ENCODE measurements at regions not wholly inside any gene's neighbourhood (a gene's known extent, or its start where the extent isn't known, plus 50 kb on each side); places are given as distances from the start of the nearest gene placed in this dataset.
A peak's percentile ranks its signal among the peaks of the same experiment; 100 is the strongest.

GRCh38 chr12:65602253-65602609 lies 222.1 kb upstream of the HMGA2 start:
- ChIA-PET POLR2A (ENCODE audit: low non-redundant PET) (no interaction called here), CTCF (interaction anchor here (0.5 to 1.3 kb wide), 10 partner anchors 28 to 514 kb away, joined by 3 to 7 read pairs (median 3); no protein-coding TSS in a partner anchor)
- H3K9me3 ChIP-seq (ENCODE audit: low read depth, low read length, poor library complexity, severe bottlenecking): no peaks in the 10 kb centered on the region
- no peaks in the 10 kb centered on the region for H3K36me3 ChIP-seq (ENCODE audit: insufficient read depth, low read length, poor library complexity, severe bottlenecking)
- intact Hi-C loops (cut with micrococcal nuclease; ENCODE audit: unreplicated experiment): loop anchor here (2.0 to 5.0 kb wide), 4 partner anchors 85 to 505 kb away; no protein-coding TSS in a partner anchor
- no peak overlapping the region for H3K27ac ChIP-seq (ENCODE audit: low read depth, low read length, poor library complexity, severe bottlenecking)
- peaks cover 35% of the 10 kb centered on the region for H3K4me1 ChIP-seq (ENCODE audit: insufficient read depth, low read length, poor library complexity, severe bottlenecking)
- no TSS peak for BruUV-seq (replicated peaks)
- H3K27me3 ChIP-seq (replicated peaks; ENCODE audit: insufficient read depth, low read depth, low read length, poor library complexity): no peaks in the 10 kb centered on the region
- no peak for TF ChIP-seq CTCF (conservative IDR thresholded peaks at IDR 0.05; ENCODE audit: low read depth, low read length)
- no peak for TF ChIP-seq EZH2 (IDR thresholded peaks at IDR 0.05; ENCODE audit: borderline replicate concordance, low read depth, low read length, poor library complexity, severe bottlenecking)
- H3K4me3 ChIP-seq (ENCODE audit: low read depth, low read length, poor library complexity, severe bottlenecking): no peak overlapping the region
- DNase-seq (ENCODE audit: low spot score): no peak

GRCh38 chr12:65602610-65603295 lies 221.5 kb upstream of the HMGA2 start:
- H3K36me3 ChIP-seq (ENCODE audit: insufficient read depth, low read length, poor library complexity, severe bottlenecking): no peaks in the 10 kb centered on the region
- peak overlapping the region; percentile 36 for H3K4me3 ChIP-seq (ENCODE audit: low read depth, low read length, poor library complexity, severe bottlenecking)
- ChIA-PET CTCF (interaction anchor here (0.5 to 1.3 kb wide), 14 partner anchors 28 to 514 kb away, joined by 3 to 7 read pairs (median 3); no protein-coding TSS in a partner anchor), POLR2A (ENCODE audit: low non-redundant PET) (no interaction called here)
- no peak overlapping the region for H3K27ac ChIP-seq (ENCODE audit: low read depth, low read length, poor library complexity, severe bottlenecking)
- intact Hi-C loops (cut with micrococcal nuclease; ENCODE audit: unreplicated experiment): loop anchor here (2.0 to 5.0 kb wide), 4 partner anchors 85 to 505 kb away; no protein-coding TSS in a partner anchor
- H3K9me3 ChIP-seq (ENCODE audit: low read depth, low read length, poor library complexity, severe bottlenecking): peaks cover under 1% of the 10 kb centered on the region
- no peaks in the 10 kb centered on the region for H3K27me3 ChIP-seq (replicated peaks; ENCODE audit: insufficient read depth, low read depth, low read length, poor library complexity)
- peak; percentile 92 for DNase-seq (ENCODE audit: low spot score)
- peaks cover 31% of the 10 kb centered on the region for H3K4me1 ChIP-seq (ENCODE audit: insufficient read depth, low read length, poor library complexity, severe bottlenecking)
- TSS peak; percentile 82 for BruUV-seq (replicated peaks)
- TF ChIP-seq EZH2 (IDR thresholded peaks at IDR 0.05; ENCODE audit: borderline replicate concordance, low read depth, low read length, poor library complexity, severe bottlenecking) (no peak), CTCF (conservative IDR thresholded peaks at IDR 0.05; ENCODE audit: low read depth, low read length) (peak; percentile 90)

DNA sequence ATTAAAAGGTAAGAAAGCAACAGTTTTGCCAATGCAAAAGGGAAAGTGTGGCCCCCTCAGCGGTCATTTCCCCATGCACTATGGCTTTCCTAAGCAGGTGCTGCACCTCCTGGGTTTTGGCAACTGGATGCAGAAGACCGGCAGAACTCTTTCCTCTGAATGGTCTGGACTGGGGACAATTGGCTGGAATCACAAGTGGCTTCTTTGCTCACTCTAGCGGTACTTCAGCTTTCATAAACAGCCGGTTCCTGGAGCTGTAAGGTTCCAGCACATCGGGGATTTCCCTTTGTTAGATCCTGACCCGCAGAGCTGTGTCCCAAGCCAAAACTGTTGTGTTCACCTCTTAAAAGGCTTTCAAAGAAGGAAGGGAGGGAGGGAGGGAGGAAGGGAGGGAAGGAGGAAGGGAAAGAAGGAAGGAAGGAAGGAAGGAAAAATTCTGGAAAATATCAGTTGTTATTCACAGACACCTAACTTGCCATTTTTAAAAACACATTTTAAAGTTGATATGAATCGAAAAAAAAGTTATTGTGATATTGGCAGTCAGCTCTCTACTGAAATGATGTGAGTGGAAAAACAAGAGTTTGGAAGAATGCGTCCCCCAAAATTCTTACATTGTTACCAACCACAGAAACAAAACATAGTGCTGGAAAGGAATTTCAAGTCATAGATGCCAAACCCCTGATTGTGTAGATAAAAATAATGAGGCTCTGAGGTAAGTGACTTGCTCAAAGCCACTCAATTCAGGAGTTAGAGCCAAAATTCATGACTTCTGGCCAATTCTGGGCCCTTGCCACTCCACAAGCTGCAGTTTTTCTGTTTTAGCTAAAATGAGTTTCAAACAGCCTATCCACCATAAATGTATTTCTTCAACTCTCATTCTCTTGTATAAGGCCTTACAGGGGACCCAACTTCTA lies 220.6 kb upstream of the HMGA2 start:
- H3K4me3 ChIP-seq (ENCODE audit: low read depth, low read length, poor library complexity, severe bottlenecking): peak overlapping the region; percentile 36

More for the DNA sequence above, 220.6 kb upstream of the HMGA2 start:
- ChIA-PET POLR2A (ENCODE audit: low non-redundant PET) (no interaction called here), CTCF (interaction anchor here (0.6 to 1.1 kb wide), 3 partner anchors 27 to 504 kb away, joined by 3 to 7 read pairs (median 4); no protein-coding TSS in a partner anchor)
- Histone ChIP-seq H3K27ac (ENCODE audit: low read depth, low read length, poor library complexity, severe bottlenecking) (peak overlapping the region; percentile 29), H3K27me3 (replicated peaks; ENCODE audit: insufficient read depth, low read depth, low read length, poor library complexity) (no peaks in the 10 kb centered on the region), H3K9me3 (ENCODE audit: low read depth, low read length, poor library complexity, severe bottlenecking) (peaks cover 10% of the 10 kb centered on the region), H3K4me1 (ENCODE audit: insufficient read depth, low read length, poor library complexity, severe bottlenecking) (peaks cover 31% of the 10 kb centered on the region), H3K36me3 (ENCODE audit: insufficient read depth, low read length, poor library complexity, severe bottlenecking) (no peaks in the 10 kb centered on the region)
- no peak for TF ChIP-seq EZH2 (IDR thresholded peaks at IDR 0.05; ENCODE audit: borderline replicate concordance, low read depth, low read length, poor library complexity, severe bottlenecking)
- no peak for TF ChIP-seq CTCF (conservative IDR thresholded peaks at IDR 0.05; ENCODE audit: low read depth, low read length)
- intact Hi-C loops (cut with micrococcal nuclease; ENCODE audit: unreplicated experiment): loop anchor here (2.0 to 5.0 kb wide), 4 partner anchors 84 to 504 kb away; no protein-coding TSS in a partner anchor
- peak; percentile 38 for DNase-seq (ENCODE audit: low spot score)
- BruUV-seq (replicated peaks): no TSS peak
